Adipocyte (in vitro differentiated cells): ENCODE measurements at regions not wholly inside any gene's neighbourhood (a gene's known extent, or its start where the extent isn't known, plus 50 kb on each side); places are given as distances from the start of the nearest gene placed in this dataset.
"Not testable (repeated sequence)": the region's sequence is repeated elsewhere in the genome, so short reads cannot be mapped to it uniquely, and the experiment has no call there.

ENCODE experiments used
- DNase-seq: peaks from one replicate; pipeline ENCODE4 v3.0.0-alpha.2; 2015; ENCODE audit warnings: low read depth
- H3K27me3 ChIP-seq: replicated peaks from 2 replicates; pipeline ENCODE4 v1.7.0; 2013; ENCODE audit warnings: mild to moderate bottlenecking, low read length, moderate library complexity; ENCODE audit not compliant: control insufficient read depth, insufficient read depth
- H3K36me3 ChIP-seq: 2 replicates; pipeline ENCODE4 v1.7.0; 2013; ENCODE audit warnings: low read length, mild to moderate bottlenecking, moderate library complexity; ENCODE audit not compliant: control insufficient read depth, insufficient read depth, severe bottlenecking
- H3K4me1 ChIP-seq: 2 replicates; pipeline ENCODE4 v1.7.0; 2013; ENCODE audit warnings: mild to moderate bottlenecking, low read length, moderate library complexity; ENCODE audit not compliant: control insufficient read depth, insufficient read depth
- H3K4me3 ChIP-seq: 2 replicates; pipeline ENCODE4 v1.7.0; 2013; ENCODE audit warnings: mild to moderate bottlenecking, low read length, moderate library complexity
- H3K9ac ChIP-seq: 2 replicates; pipeline ENCODE4 v1.7.0; 2013; ENCODE audit warnings: mild to moderate bottlenecking, low read length, moderate library complexity
- H3K9me3 ChIP-seq: 2 replicates; pipeline ENCODE4 v1.7.0; 2013; ENCODE audit warnings: mild to moderate bottlenecking, low read length, moderate library complexity; ENCODE audit not compliant: control insufficient read depth

DNA sequence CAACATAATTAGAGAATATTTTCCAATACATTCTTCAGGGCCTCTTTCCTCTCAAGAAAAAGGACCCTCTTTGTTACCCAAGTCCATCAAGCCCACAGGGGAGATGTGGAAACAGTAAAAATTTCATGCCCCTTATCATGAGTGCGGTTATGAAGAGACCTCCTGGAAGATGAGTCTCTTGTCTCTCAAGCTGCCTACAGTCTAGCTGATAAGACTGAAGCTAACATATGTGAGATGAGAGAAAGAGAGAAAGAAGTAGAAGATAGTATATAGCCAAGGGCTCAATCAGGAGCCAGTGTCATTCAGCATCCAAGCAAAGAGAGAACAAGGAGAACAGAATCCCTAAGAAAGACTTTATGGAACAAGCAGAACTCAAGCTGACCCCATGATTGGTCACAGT, 75.9 kb upstream of the CABCOCO1 start:
- Histone ChIP-seq H3K9ac (no peak overlapping the region), H3K4me1 (no peaks in the 10 kb centered on the region), H3K4me3 (no peak overlapping the region), H3K36me3 (no peaks in the 10 kb centered on the region), H3K27me3 (no peaks in the 10 kb centered on the region), H3K9me3 (no peaks in the 10 kb centered on the region)
- no peak for DNase-seq

DNA sequence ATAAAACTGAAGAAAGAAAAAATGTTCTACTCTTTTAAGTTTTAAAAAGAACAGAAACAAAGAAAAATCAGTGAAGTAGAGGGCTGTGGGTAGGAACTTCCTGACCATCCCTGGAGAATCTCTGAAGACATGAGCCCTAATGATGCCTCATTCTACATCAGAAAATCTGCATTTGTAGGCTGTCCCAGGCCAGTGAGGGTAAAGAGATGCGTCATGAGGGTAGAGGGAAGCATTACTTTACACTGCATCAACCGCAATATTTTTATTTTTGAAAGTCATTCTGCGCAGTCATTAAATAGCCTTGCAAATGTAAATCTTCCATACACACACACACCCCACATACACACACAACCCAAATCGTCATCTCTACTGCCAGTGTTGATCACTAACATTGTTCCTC, 82.1 kb upstream of the CABCOCO1 start:
- no peak overlapping the region for H3K9ac ChIP-seq
- H3K36me3 ChIP-seq, result no peaks in the 10 kb centered on the region
- H3K4me1 ChIP-seq, result no peaks in the 10 kb centered on the region
- H3K27me3 ChIP-seq, result no peaks in the 10 kb centered on the region
- no peak overlapping the region for H3K4me3 ChIP-seq
- DNase-seq, result no peak
- H3K9me3 ChIP-seq, result no peaks in the 10 kb centered on the region

GRCh38 chr10:61570204-61570603, 92.5 kb upstream of the CABCOCO1 start:
- peaks cover 29% of the 10 kb centered on the region for H3K9me3 ChIP-seq
- H3K9ac ChIP-seq, H3K4me1 ChIP-seq, H3K36me3 ChIP-seq, H3K4me3 ChIP-seq, H3K27me3 ChIP-seq, DNase-seq: not testable (repeated sequence)

DNA sequence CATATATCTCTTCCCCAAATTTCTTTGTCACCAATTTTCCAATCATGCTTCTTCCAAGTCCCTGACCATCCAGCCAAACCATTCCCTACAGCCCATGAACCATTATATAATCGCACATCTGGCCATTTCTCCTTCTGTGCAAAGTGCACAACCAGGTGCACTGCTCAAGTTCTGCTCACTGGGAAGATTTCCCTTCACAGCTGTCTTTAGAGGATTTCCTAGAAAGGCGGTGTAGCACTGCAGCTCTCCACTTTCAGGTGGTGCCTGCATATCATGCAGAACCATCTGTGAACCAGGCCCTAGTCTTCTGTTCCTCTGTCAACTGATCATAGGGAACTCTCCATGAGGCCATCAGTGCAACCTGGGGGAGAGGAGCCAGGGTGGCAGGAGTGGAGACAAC, 95.0 kb upstream of the CABCOCO1 start:
- Histone ChIP-seq H3K9ac (no peak overlapping the region), H3K9me3 (peaks cover 29% of the 10 kb centered on the region)

GRCh38 chr10:61565819-61566560, 96.7 kb upstream of the CABCOCO1 start:
- H3K9me3 ChIP-seq, result peaks cover 19% of the 10 kb centered on the region
- no peak overlapping the region for H3K4me3 ChIP-seq
- no peaks in the 10 kb centered on the region for H3K27me3 ChIP-seq
- H3K9ac ChIP-seq, result no peak overlapping the region
- no peaks in the 10 kb centered on the region for H3K36me3 ChIP-seq
- no peaks in the 10 kb centered on the region for H3K4me1 ChIP-seq
- DNase-seq, result no peak

More for the DNA sequence above, 95.0 kb upstream of the CABCOCO1 start:
- no peak for DNase-seq
- no peaks in the 10 kb centered on the region for H3K27me3 ChIP-seq
- H3K4me1 ChIP-seq, result no peaks in the 10 kb centered on the region
- H3K4me3 ChIP-seq, result no peak overlapping the region
- H3K36me3 ChIP-seq, result no peaks in the 10 kb centered on the region

DNA sequence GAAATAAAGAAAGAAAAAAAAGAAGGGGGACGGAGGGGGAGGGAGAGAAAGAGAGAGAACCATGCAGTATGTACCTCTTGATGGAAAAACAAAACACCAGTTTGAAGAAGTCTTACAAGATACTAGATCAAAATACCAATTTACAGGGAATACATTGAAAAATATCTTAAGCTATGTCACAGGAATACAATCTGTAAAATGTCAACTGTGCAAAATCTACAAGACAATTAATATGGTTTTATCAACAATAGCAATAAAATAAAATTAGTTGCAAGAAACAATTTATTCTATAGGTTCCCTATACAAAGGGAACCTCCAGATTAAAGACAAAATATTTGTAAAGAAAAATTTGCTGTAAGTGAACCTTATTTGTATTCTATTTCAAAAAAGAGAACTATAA, 98.3 kb upstream of the CABCOCO1 start:
- DNase-seq, result no peak
- Histone ChIP-seq H3K4me3 (no peak overlapping the region), H3K36me3 (no peaks in the 10 kb centered on the region), H3K4me1 (no peaks in the 10 kb centered on the region), H3K9me3 (peaks cover 3% of the 10 kb centered on the region), H3K9ac (no peak overlapping the region), H3K27me3 (no peaks in the 10 kb centered on the region)

DNA sequence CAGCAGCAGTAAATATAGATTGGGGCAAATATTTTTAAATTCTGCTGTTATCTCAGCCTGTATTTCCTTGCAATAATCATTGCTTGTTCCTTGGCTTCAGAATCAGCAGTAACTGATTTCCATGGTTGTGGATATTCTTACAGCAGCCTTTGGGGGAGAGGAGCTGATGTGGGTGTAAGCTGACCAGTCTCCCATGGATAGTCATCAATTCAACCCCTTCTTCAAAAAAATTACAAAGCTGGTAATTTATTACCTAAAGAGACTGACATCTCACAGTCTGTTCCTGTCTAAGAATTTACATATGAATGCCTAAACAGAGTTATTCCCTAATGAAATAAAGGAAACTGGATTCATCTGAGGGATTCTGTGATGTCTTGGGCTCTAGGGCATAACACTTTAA, 103.1 kb upstream of the CABCOCO1 start:
- Histone ChIP-seq H3K36me3 (no peaks in the 10 kb centered on the region), H3K9me3 (no peaks in the 10 kb centered on the region), H3K27me3 (no peaks in the 10 kb centered on the region), H3K4me1 (no peaks in the 10 kb centered on the region), H3K4me3 (no peak overlapping the region), H3K9ac (no peak overlapping the region)
- DNase-seq, result no peak

DNA sequence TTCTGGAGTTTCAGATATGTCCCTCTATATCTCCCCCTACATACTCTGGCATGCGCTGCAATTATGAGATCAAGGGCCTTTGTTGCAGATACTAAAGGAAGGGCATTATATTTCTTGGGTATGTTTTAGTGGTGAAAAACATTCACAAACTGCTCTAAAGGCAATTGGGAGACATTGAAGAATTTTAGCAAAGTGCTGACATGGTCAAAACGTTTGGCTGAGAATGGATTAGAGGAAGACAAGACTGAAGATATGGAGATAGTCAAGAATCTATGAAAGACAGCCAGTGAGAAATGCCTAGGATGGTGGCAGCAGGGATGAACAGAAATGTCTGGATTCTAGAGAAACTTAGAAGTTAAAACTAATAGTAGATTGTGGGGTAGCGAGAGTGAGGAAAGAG, 104.5 kb upstream of the CABCOCO1 start:
- H3K9ac ChIP-seq, result no peak overlapping the region
- no peaks in the 10 kb centered on the region for H3K4me1 ChIP-seq
- H3K9me3 ChIP-seq, result no peaks in the 10 kb centered on the region
- no peaks in the 10 kb centered on the region for H3K27me3 ChIP-seq
- no peak overlapping the region for H3K4me3 ChIP-seq
- no peak for DNase-seq
- no peaks in the 10 kb centered on the region for H3K36me3 ChIP-seq

- Histone ChIP-seq H3K9ac (no peak overlapping the region), H3K4me1 (no peaks in the 10 kb centered on the region), H3K4me3 (no peak overlapping the region), H3K9me3 (no peaks in the 10 kb centered on the region), H3K27me3 (no peaks in the 10 kb centered on the region), H3K36me3 (no peaks in the 10 kb centered on the region)
- DNase-seq, result peak; percentile 21
These were observed 101.7 kb upstream of the TMEM26 start for GRCh38 chr10:61554925-61555324.

DNA sequence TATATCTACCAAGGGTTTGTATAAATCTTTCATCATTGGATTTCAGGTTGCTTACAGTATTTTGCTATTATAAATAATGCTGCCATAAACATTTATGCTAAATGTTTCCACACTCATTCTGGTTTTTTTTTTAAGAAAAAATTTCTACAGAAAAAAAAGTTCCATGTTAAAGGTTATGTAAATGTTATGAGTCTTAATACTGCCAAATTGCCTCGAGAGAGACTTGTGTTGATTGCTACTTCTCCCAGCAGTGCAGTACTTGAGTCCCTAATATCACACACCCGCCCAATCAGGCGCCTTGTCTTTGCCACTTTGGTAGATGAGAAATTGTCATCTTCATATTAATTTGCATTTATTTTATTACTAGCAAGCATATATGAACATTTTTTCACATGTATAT, 96.7 kb upstream of the TMEM26 start:
- no peaks in the 10 kb centered on the region for H3K36me3 ChIP-seq
- H3K4me3 ChIP-seq, result no peak overlapping the region
- H3K9me3 ChIP-seq, result no peaks in the 10 kb centered on the region
- peaks cover 11% of the 10 kb centered on the region for H3K27me3 ChIP-seq
- no peaks in the 10 kb centered on the region for H3K4me1 ChIP-seq
- no peak overlapping the region for H3K9ac ChIP-seq
- DNase-seq, result no peak

- DNase-seq, result no peak
- no peaks in the 10 kb centered on the region for H3K4me1 ChIP-seq
- H3K27me3 ChIP-seq, result peaks cover 13% of the 10 kb centered on the region
- no peaks in the 10 kb centered on the region for H3K36me3 ChIP-seq
- no peak overlapping the region for H3K4me3 ChIP-seq
- no peaks in the 10 kb centered on the region for H3K9me3 ChIP-seq
- H3K9ac ChIP-seq, result no peak overlapping the region
These were observed 95.2 kb upstream of the TMEM26 start for GRCh38 chr10:61548364-61548763.

DNA sequence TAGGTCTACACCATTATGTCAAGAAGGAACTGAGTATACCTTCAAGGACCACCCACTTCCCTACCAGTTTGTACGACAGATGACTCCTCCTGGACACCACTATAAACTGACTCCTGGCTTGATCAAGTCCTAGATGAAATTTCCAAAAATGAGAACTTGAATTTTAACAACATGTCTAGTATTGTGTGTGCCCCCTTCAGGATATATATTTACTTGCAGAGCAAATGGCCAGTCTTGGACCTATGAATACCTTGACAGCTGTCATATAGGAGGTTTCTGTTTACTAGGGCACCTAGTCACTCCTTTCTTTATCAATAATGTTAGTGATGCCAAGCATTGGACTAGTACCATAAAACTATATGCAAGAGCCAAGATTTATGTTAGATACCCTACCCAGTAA, 94.1 kb upstream of the TMEM26 start:
- Histone ChIP-seq H3K4me3 (no peak overlapping the region), H3K9ac (no peak overlapping the region), H3K9me3 (no peaks in the 10 kb centered on the region), H3K27me3 (peaks cover 18% of the 10 kb centered on the region), H3K36me3 (no peaks in the 10 kb centered on the region), H3K4me1 (no peaks in the 10 kb centered on the region)
- DNase-seq, result no peak
